KOPT-K1 (cell line): ENCODE measurements at regions not wholly inside any gene's neighbourhood (a gene's known extent, or its start where the extent isn't known, plus 50 kb on each side); places are given as distances from the start of the nearest gene placed in this dataset.

ENCODE experiments used
- H3K27ac ChIP-seq: fragments of 200-600 bp; sonication (generic); 2 replicates; pipeline ENCODE4 v1.5.1; 2016; ENCODE audit warnings: antibody characterized with exemption, mild to moderate bottlenecking, low read depth, low read length; ENCODE audit not compliant: poor library complexity, severe bottlenecking
- H3K36me3 ChIP-seq: fragments of 200-600 bp; sonication (generic); 2 replicates; pipeline ENCODE4 v1.5.1; 2017; ENCODE audit warnings: antibody characterized with exemption, mild to moderate bottlenecking, low read length, moderate library complexity; ENCODE audit not compliant: insufficient read depth
- H3K9me3 ChIP-seq: fragments of 200-600 bp; sonication (generic); 2 replicates; pipeline ENCODE4 v1.5.1; 2017; ENCODE audit warnings: antibody characterized with exemption, low read length, mild to moderate bottlenecking; ENCODE audit not compliant: insufficient read depth, poor library complexity, severe bottlenecking

- no peaks in the 10 kb centered on the region for H3K9me3 ChIP-seq
- no peaks in the 10 kb centered on the region for H3K36me3 ChIP-seq
- H3K27ac ChIP-seq: no peak overlapping the region
These were observed 105.5 kb downstream of the IRS2 start for GRCh38 chr13:109680930-109681329.

DNA sequence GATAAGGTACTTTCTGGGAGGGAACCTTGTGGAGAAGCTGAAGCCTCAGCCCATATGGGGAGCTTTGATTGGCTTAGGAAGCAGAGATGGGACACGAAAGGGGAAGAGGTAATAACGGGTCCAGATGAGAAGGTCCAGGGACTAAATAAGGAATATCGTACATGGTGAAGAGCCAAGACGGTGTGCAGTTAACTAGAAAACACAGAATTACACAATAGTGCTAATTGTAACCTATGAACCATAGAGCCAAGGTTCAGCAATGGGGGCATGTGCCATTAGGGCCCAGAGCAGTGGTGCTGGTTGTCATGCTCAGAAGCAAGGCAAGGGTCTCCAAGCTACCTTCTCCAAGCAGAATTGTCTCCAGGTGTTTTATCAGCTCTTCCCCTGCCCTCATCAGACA, 106.1 kb downstream of the IRS2 start:
- Histone ChIP-seq H3K36me3 (no peaks in the 10 kb centered on the region), H3K9me3 (no peaks in the 10 kb centered on the region), H3K27ac (no peak overlapping the region)

- Histone ChIP-seq H3K9me3 (no peaks in the 10 kb centered on the region), H3K36me3 (no peaks in the 10 kb centered on the region), H3K27ac (no peak overlapping the region)
These were observed 107.9 kb downstream of the IRS2 start for GRCh38 chr13:109678459-109678858.

DNA sequence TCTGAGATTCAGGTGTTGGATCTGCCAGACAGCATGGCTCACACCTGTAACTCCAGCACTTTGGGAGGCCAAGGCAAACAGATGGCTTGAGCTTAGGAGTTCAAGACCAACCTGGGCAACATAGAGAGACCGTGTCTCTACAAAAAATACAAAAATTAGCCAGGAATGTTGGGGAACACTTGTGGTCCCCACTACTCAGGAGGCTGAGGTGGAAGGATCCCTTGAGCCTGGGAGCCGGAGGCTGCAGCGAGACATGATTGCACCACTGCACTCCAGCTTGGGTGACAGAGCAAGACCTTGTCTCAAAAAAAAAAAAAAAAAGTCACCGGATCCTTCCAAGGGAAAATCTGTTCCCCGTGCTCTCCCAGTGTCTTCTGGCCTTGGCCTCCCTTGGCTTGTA, 109.2 kb downstream of the IRS2 start:
- Histone ChIP-seq H3K36me3 (no peaks in the 10 kb centered on the region), H3K27ac (no peak overlapping the region), H3K9me3 (no peaks in the 10 kb centered on the region)

- H3K9me3 ChIP-seq: no peaks in the 10 kb centered on the region
- H3K27ac ChIP-seq: no peak overlapping the region
- H3K36me3 ChIP-seq: no peaks in the 10 kb centered on the region
These were observed 112.9 kb downstream of the IRS2 start for GRCh38 chr13:109673477-109673876.

GRCh38 chr13:109672545-109672944, 113.8 kb downstream of the IRS2 start:
- H3K36me3 ChIP-seq: no peaks in the 10 kb centered on the region
- H3K9me3 ChIP-seq: no peaks in the 10 kb centered on the region
- H3K27ac ChIP-seq: no peak overlapping the region

DNA sequence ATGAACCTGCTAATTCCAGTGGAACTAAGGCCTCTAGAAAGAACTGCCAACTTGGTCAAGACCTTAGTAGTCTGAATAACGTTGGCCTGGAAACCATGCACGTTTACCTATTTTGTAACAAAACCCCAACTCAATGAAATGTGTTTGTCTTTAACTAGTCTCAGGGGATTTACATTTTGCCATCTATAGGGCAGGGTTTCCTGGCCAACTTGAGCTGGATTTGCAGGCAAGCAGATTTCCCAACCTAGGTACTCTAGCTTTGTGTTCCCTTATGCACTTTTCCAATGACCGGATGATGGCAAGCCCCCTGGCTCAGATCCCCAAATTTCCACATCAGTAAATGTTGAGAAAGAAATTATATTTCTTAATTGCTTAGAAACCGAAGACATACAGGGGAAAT, 114.5 kb downstream of the IRS2 start:
- Histone ChIP-seq H3K27ac (no peak overlapping the region), H3K9me3 (no peaks in the 10 kb centered on the region), H3K36me3 (no peaks in the 10 kb centered on the region)

- Histone ChIP-seq H3K36me3 (no peaks in the 10 kb centered on the region), H3K27ac (no peak overlapping the region), H3K9me3 (no peaks in the 10 kb centered on the region)
These were observed 115.6 kb downstream of the IRS2 start for GRCh38 chr13:109670776-109671175.

GRCh38 chr13:109669956-109670355, 116.4 kb downstream of the IRS2 start:
- no peaks in the 10 kb centered on the region for H3K9me3 ChIP-seq
- no peaks in the 10 kb centered on the region for H3K36me3 ChIP-seq
- H3K27ac ChIP-seq: no peak overlapping the region

GRCh38 chr13:109669234-109669612, 117.2 kb downstream of the IRS2 start:
- Histone ChIP-seq H3K27ac (no peak overlapping the region), H3K36me3 (no peaks in the 10 kb centered on the region), H3K9me3 (no peaks in the 10 kb centered on the region)

DNA sequence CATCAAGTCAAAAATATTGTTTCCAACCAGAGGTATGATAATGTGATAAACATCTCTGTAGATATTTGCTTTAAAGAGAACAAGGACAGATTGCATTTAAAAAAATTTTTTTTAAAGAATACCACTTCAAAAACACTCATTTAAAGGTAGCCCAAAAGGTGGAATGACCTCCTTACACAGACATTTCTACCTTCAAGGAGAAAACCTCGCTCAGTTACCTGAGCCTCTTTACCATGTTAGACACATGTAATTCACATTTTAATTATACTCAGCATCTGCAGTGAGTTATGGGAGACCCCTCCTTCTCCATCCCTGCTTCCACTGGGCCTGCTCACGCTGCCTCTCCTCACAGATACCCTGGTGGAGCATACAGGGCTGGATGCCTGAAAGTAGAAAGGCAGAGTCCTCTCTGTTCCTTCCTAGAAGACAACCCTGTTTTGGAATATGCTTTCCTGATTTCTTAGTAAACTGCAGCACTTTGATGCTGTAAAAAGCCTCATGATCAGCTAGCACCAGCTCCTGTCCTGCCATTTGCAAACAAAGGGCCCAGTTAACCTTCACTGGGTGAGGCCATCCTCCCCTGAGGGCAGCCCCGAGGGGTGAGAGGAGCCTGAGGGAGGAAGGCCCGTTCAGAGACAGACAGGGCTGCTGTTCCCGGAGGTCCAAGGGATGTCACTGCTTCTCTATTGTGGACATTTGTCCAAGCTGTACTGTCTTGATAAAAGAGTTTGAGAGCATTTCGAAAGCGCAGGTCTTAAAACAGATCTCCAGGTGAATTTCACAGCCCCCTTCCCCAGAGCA, 117.8 kb downstream of the IRS2 start:
- H3K9me3 ChIP-seq: no peaks in the 10 kb centered on the region
- no peak overlapping the region for H3K27ac ChIP-seq
- no peaks in the 10 kb centered on the region for H3K36me3 ChIP-seq

GRCh38 chr13:109667807-109668291, 118.5 kb downstream of the IRS2 start:
- Histone ChIP-seq H3K9me3 (no peaks in the 10 kb centered on the region), H3K36me3 (no peaks in the 10 kb centered on the region), H3K27ac (no peak overlapping the region)

GRCh38 chr13:109667056-109667455, 119.3 kb downstream of the IRS2 start:
- Histone ChIP-seq H3K36me3 (no peaks in the 10 kb centered on the region), H3K27ac (no peak overlapping the region), H3K9me3 (no peaks in the 10 kb centered on the region)

DNA sequence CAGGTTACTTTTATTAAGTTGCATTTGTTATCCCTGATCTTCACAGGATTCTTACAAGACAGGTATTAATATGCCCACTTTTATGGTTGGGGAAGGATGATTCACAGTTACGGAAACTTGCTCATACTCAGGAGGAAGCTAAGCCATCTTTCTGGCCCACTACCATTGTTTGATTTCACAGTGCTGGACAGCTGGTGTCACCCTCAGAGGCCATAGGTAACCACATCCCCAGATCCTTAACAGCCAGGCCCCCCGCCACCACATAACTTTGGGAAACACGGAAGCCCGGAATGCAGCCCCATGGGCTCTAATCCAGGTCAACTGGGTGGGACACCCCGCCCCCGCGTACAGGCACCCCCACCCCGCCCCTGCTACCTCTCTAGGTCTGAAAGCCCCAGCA, 119.7 kb downstream of the IRS2 start:
- no peak overlapping the region for H3K27ac ChIP-seq
- no peaks in the 10 kb centered on the region for H3K36me3 ChIP-seq
- no peaks in the 10 kb centered on the region for H3K9me3 ChIP-seq

GRCh38 chr13:109665781-109666249, 120.6 kb downstream of the IRS2 start:
- H3K9me3 ChIP-seq: no peaks in the 10 kb centered on the region
- no peaks in the 10 kb centered on the region for H3K36me3 ChIP-seq
- no peak overlapping the region for H3K27ac ChIP-seq

GRCh38 chr13:109665240-109665639, 121.1 kb downstream of the IRS2 start:
- Histone ChIP-seq H3K9me3 (no peaks in the 10 kb centered on the region), H3K27ac (no peak overlapping the region), H3K36me3 (no peaks in the 10 kb centered on the region)
